ENCODE measurements at regions not wholly inside any gene's neighbourhood (a gene's known extent, or its start where the extent isn't known, plus 50 kb on each side); places are given as distances from the start of the nearest gene placed in this dataset.

- DNase-seq (ENCODE audit: low spot score): no peak
Observed at GRCh38 chr10:131710142-131710861, 190.5 kb upstream of the PPP2R2D start.

- no peak for DNase-seq (ENCODE audit: low spot score)
Observed at GRCh38 chr10:131722121-131722520, 178.7 kb upstream of the PPP2R2D start.

- DNase-seq (ENCODE audit: low spot score): no peak
Observed at GRCh38 chr10:131722525-131723264, 178.1 kb upstream of the PPP2R2D start.

- DNase-seq (ENCODE audit: low spot score): no peak
Observed at GRCh38 chr10:131723297-131724168, 177.3 kb upstream of the PPP2R2D start.

GRCh38 chr10:131724169-131724545 is 176.7 kb upstream of the PPP2R2D start:
- DNase-seq (ENCODE audit: low spot score): no peak

GRCh38 chr10:131724891-131725580 is 175.8 kb upstream of the PPP2R2D start:
- no peak for DNase-seq (ENCODE audit: low spot score)

GRCh38 chr10:131725581-131726069 is 175.2 kb upstream of the PPP2R2D start:
- no peak for DNase-seq (ENCODE audit: low spot score)

- no peak for DNase-seq (ENCODE audit: low spot score)
Observed at GRCh38 chr10:131726076-131726880, 174.5 kb upstream of the PPP2R2D start.

- DNase-seq (ENCODE audit: low spot score): no peak
Observed at GRCh38 chr10:131726967-131727366, 173.8 kb upstream of the PPP2R2D start.

GRCh38 chr10:131727560-131727959 is 173.2 kb upstream of the PPP2R2D start:
- DNase-seq (ENCODE audit: low spot score): no peak

GRCh38 chr10:131728286-131729228 is 172.3 kb upstream of the PPP2R2D start:
- no peak for DNase-seq (ENCODE audit: low spot score)

- no peak for DNase-seq (ENCODE audit: low spot score)
Observed at GRCh38 chr10:131729361-131729760, 171.4 kb upstream of the PPP2R2D start.

GRCh38 chr10:131729938-131730660 is 170.7 kb upstream of the PPP2R2D start:
- no peak for DNase-seq (ENCODE audit: low spot score)

- DNase-seq (ENCODE audit: low spot score): no peak
Observed at GRCh38 chr10:131730771-131731497, 169.9 kb upstream of the PPP2R2D start.

GRCh38 chr10:131731780-131732630 is 168.8 kb upstream of the PPP2R2D start:
- no peak for DNase-seq (ENCODE audit: low spot score)

- DNase-seq (ENCODE audit: low spot score): no peak
Observed at GRCh38 chr10:131732631-131733127, 168.1 kb upstream of the PPP2R2D start.

- no peak for DNase-seq (ENCODE audit: low spot score)
Observed at GRCh38 chr10:131733596-131733995, 167.2 kb upstream of the PPP2R2D start.
